Ishikawa (cell line): ENCODE measurements at regions not wholly inside any gene's neighbourhood (a gene's known extent, or its start where the extent isn't known, plus 50 kb on each side); places are given as distances from the start of the nearest gene placed in this dataset.

Experiments
- EP300 ChIP-seq: IDR thresholded peaks from 2 replicates; pipeline ENCODE4 v1.6.1; 2012; ENCODE audit warnings: borderline replicate concordance
- MAX ChIP-seq: IDR thresholded peaks from 2 replicates; pipeline ENCODE4 v1.6.1; 2012
- USF1 ChIP-seq: IDR thresholded peaks from 2 replicates; pipeline ENCODE4 v1.6.1; 2012
- YY1 ChIP-seq: IDR thresholded peaks from 2 replicates; pipeline ENCODE4 v1.6.1; 2012; ENCODE audit warnings: low read depth

- no peak for TF ChIP-seq EP300
- no peak for TF ChIP-seq MAX
- TF ChIP-seq USF1, result no peak
- TF ChIP-seq YY1, result no peak
These were observed 67.7 kb upstream of the HIF1A start for GRCh38 chr14:61627612-61628011.
